Astrocyte (in vitro differentiated cells and primary cell): ENCODE measurements at regions not wholly inside any gene's neighbourhood (a gene's known extent, or its start where the extent isn't known, plus 50 kb on each side); places are given as distances from the start of the nearest gene placed in this dataset.

Source experiments
- CTCF ChIP-seq: IDR thresholded peaks from 2 replicates; pipeline ENCODE4 v1.5.1; 2011; ENCODE audit warnings: low read depth, mild to moderate bottlenecking, inconsistent platforms, low read length, moderate library complexity; ENCODE audit not compliant: insufficient read depth
- EZH2 ChIP-seq: IDR thresholded peaks from 2 replicates; pipeline ENCODE4 v1.6.1; 2012; ENCODE audit warnings: mild to moderate bottlenecking, low read length, inconsistent platforms; ENCODE audit not compliant: insufficient read depth

DNA sequence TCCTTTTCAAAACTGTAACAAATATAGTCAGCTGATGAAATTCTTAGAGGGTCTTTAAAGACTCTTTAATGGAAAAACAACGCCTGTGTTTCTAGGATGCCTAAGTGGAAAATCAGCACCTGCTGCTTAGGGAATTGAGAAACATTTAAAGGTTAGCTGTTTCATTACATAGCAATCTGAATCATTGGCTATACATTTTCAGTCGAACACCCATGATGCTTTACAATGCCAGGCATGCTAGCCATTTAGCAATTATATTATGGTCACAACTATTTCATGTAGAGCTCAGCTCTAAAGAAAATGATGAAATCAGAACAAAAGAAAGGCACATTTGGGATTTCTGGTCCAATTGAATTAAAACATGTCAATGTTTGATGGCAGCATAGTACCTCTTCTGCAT lies 270.3 kb upstream of the SYNCRIP start:
- TF ChIP-seq CTCF (no peak), EZH2 (no peak)
